Lower leg skin (tissue), 3 donors: ENCODE measurements at regions not wholly inside any gene's neighbourhood (a gene's known extent, or its start where the extent isn't known, plus 50 kb on each side); places are given as distances from the start of the nearest gene placed in this dataset.

Source experiments
- POLR2A ChIP-seq, 2 donors: fragments of 450-650 bp; IDR thresholded peaks; one replicate each; pipeline ENCODE4 v1.6.1; 2016 to 2017; ENCODE audit warnings: antibody characterized with exemption in 2 of 2, mild to moderate bottlenecking in 1 of 2, moderate library complexity in 1 of 2
- TF ChIP-seq, protein P1 (sequence below), 3 donors: fragments of 450-650 bp; IDR thresholded peaks; one replicate each; pipeline ENCODE4 v1.5.1; 2016; ENCODE audit warnings: antibody characterized with exemption in 3 of 3, mild to moderate bottlenecking in 3 of 3, moderate library complexity in 2 of 3

DNA sequence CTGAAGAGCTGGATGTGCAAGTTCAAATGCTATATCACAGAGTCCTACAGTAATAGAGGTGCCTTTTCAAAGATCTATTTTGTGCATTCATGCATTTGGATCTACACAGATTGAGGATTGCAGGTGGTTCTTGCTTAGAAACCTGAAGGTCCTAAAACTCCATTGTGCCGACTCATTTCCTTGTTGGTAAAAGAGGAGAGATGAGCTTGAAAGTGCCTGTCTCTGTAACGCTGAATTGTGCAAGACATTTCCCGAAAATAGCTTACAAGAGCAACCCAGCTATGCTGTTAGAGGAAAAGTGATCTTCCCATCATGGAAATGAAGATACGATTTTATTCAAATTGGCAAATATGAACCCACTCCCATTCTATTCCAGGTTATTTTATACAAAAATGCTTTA, 110.7 kb upstream of the CXCL14 start:
- no peak for TF ChIP-seq POLR2A (IDR thresholded peaks at IDR 0.05)
- TF ChIP-seq, protein P1, sequence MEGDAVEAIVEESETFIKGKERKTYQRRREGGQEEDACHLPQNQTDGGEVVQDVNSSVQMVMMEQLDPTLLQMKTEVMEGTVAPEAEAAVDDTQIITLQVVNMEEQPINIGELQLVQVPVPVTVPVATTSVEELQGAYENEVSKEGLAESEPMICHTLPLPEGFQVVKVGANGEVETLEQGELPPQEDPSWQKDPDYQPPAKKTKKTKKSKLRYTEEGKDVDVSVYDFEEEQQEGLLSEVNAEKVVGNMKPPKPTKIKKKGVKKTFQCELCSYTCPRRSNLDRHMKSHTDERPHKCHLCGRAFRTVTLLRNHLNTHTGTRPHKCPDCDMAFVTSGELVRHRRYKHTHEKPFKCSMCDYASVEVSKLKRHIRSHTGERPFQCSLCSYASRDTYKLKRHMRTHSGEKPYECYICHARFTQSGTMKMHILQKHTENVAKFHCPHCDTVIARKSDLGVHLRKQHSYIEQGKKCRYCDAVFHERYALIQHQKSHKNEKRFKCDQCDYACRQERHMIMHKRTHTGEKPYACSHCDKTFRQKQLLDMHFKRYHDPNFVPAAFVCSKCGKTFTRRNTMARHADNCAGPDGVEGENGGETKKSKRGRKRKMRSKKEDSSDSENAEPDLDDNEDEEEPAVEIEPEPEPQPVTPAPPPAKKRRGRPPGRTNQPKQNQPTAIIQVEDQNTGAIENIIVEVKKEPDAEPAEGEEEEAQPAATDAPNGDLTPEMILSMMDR (IDR thresholded peaks at IDR 0.05), result no peak
